ENCODE measurements at regions not wholly inside any gene's neighbourhood (a gene's known extent, or its start where the extent isn't known, plus 50 kb on each side); places are given as distances from the start of the nearest gene placed in this dataset.
A peak's percentile ranks its signal among the peaks of the same experiment; 100 is the strongest.

GRCh38 chr3:159763602-159764489, 224.8 kb upstream of the IL12A start (continued):
- no peak for TF ChIP-seq ZNF639 (tag by site-specific recombination; IDR thresholded peaks at IDR 0.05)
- TF ChIP-seq ZSCAN30 (tag by site-specific recombination; IDR thresholded peaks at IDR 0.05): peak; percentile 91
- peak; percentile 43 for TF ChIP-seq KLF9 (tag by site-specific recombination; IDR thresholded peaks at IDR 0.05; ENCODE audit: low read depth)
- TF ChIP-seq BCL11A (tag by site-specific recombination; IDR thresholded peaks at IDR 0.05; ENCODE audit: low read depth): peak; percentile 38; the same call in 1 of the 2 replicates
- peak; percentile 50 for TF ChIP-seq WT1 (tag by site-specific recombination; IDR thresholded peaks at IDR 0.05)
- TF ChIP-seq ZBTB10 (tag by site-specific recombination; IDR thresholded peaks at IDR 0.05): peak; percentile 89
- TF ChIP-seq ZNF561 (tag by site-specific recombination; IDR thresholded peaks at IDR 0.05; ENCODE audit: borderline replicate concordance): peak; percentile 75
- TF ChIP-seq ZNF501 (tag by site-specific recombination; IDR thresholded peaks at IDR 0.05): 0 out of 2 replicates have a peak, but pooled peaks have one; percentile 42
- TF ChIP-seq ZNF248 (tag by site-specific recombination; IDR thresholded peaks at IDR 0.05): no peak
- TF ChIP-seq ZNF544 (tag by site-specific recombination; IDR thresholded peaks at IDR 0.05): no peak
- no peak for TF ChIP-seq ZNF155 (tag by site-specific recombination; IDR thresholded peaks at IDR 0.05)
- TF ChIP-seq ZNF404 (tag by site-specific recombination; IDR thresholded peaks at IDR 0.05): no peak
- TF ChIP-seq ZNF514 (tag by site-specific recombination; IDR thresholded peaks at IDR 0.05): no peak
- TF ChIP-seq GLIS1 (tag by site-specific recombination; IDR thresholded peaks at IDR 0.05): peak; percentile 79
- no peak for TF ChIP-seq ZNF350 (tag by site-specific recombination; IDR thresholded peaks at IDR 0.05)
- TF ChIP-seq GLI4 (tag by site-specific recombination; IDR thresholded peaks at IDR 0.05): no peak
- TF ChIP-seq IKZF3 (tag by site-specific recombination; IDR thresholded peaks at IDR 0.05): peak; percentile 84
- peak; percentile 56; the same call in 1 of the 2 replicates for TF ChIP-seq ZNF660 (tag by site-specific recombination; IDR thresholded peaks at IDR 0.05)
- TF ChIP-seq KLF8 (tag by site-specific recombination; IDR thresholded peaks at IDR 0.05): peak; percentile 74
- TF ChIP-seq HIC1 (tag by site-specific recombination; IDR thresholded peaks at IDR 0.05): peak; percentile 95
- peak; percentile 25 for TF ChIP-seq OSR2 (tag by site-specific recombination; IDR thresholded peaks at IDR 0.05)
- TF ChIP-seq ZBTB7A (tag by site-specific recombination; IDR thresholded peaks at IDR 0.05; ENCODE audit: low read depth): 0 out of 2 replicates have a peak, but pooled peaks have one; percentile 14
- peak; percentile 3; the same call in 1 of the 2 replicates for TF ChIP-seq PRDM4 (tag by site-specific recombination; IDR thresholded peaks at IDR 0.05)
- no peak for TF ChIP-seq ZNF133 (tag by site-specific recombination; IDR thresholded peaks at IDR 0.05)
- TF ChIP-seq GLIS2 (tag by site-specific recombination; IDR thresholded peaks at IDR 0.05): peak; percentile 95
- TF ChIP-seq KLF17 (tag by site-specific recombination; IDR thresholded peaks at IDR 0.05): peak; percentile 30; the same call in 1 of the 2 replicates
- peak; percentile 71 for TF ChIP-seq FEZF1 (tag by site-specific recombination; IDR thresholded peaks at IDR 0.05)
- peak; percentile 80 for TF ChIP-seq ZNF341 (tag by site-specific recombination; IDR thresholded peaks at IDR 0.05; ENCODE audit: low read depth)
- peak; percentile 66; the same call in 1 of the 2 replicates for TF ChIP-seq ZBTB6 (tag by site-specific recombination; IDR thresholded peaks at IDR 0.05)

All from HEK293 (cell line).